ENCODE measurements at regions not wholly inside any gene's neighbourhood (a gene's known extent, or its start where the extent isn't known, plus 50 kb on each side); places are given as distances from the start of the nearest gene placed in this dataset.
A peak's percentile ranks its signal among the peaks of the same experiment; 100 is the strongest.

GRCh38 chr13:63050287-63050686, 1634.6 kb upstream of the PCDH20 start:
- TF ChIP-seq CTCF (IDR thresholded peaks at IDR 0.05; ENCODE audit: insufficient read depth, low read depth, low read length, missing control alignments) = no peak
- no peak overlapping the region for H3K4me3 ChIP-seq (ENCODE audit: low read length)
- DNase-seq (ENCODE audit: low read depth) = no peak

DNA sequence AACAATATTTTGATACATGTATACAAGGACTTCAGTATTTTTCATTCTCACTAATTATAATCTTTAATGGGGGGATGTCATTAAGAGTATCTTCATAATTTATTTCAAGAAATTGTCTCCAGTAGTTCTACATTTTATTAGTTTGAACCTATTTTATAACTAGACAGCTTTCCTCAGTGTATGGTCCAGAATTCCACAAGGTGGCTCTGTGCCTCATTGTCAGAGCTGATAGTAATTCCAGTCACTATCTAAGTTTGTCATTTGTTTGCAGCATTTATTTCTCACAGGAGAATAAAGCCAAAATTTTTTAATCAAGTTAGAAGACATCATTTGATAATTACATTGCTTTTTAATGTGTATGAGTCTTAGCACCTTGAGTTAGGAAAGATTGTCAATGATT, 1633.0 kb upstream of the PCDH20 start:
- no peak overlapping the region for H3K4me3 ChIP-seq (ENCODE audit: low read length)
- no peak for TF ChIP-seq CTCF (IDR thresholded peaks at IDR 0.05; ENCODE audit: insufficient read depth, low read depth, low read length, missing control alignments)
- DNase-seq (ENCODE audit: low read depth) = no peak

GRCh38 chr13:63044589-63045313, 1629.1 kb upstream of the PCDH20 start:
- H3K4me3 ChIP-seq (ENCODE audit: low read length) = no peak overlapping the region
- no peak for TF ChIP-seq CTCF (IDR thresholded peaks at IDR 0.05; ENCODE audit: insufficient read depth, low read depth, low read length, missing control alignments)
- DNase-seq (ENCODE audit: low read depth) = no peak

DNA sequence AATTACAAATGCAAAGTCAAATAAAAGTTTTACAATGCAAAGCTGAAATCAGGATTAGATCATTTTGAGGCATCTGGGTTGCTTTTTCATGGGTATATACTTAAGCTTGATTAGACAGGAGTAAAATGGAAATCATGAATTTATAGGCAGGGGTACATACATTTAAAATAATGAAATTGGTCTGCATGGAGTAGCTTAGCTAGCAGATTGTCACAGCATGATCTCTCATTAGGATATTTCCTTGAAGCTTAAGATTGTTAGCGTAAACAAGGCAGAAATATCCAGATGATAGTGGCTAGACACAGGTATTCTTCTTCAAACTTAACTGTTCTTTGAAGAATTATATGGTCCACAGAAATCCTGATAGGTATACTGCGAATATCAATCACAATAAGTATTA, 1627.0 kb upstream of the PCDH20 start:
- H3K4me3 ChIP-seq (ENCODE audit: low read length) = no peak overlapping the region
- DNase-seq (ENCODE audit: low read depth) = no peak
- TF ChIP-seq CTCF (IDR thresholded peaks at IDR 0.05; ENCODE audit: insufficient read depth, low read depth, low read length, missing control alignments) = no peak

GRCh38 chr13:63041640-63042414, 1626.2 kb upstream of the PCDH20 start:
- TF ChIP-seq CTCF (IDR thresholded peaks at IDR 0.05; ENCODE audit: insufficient read depth, low read depth, low read length, missing control alignments) = no peak
- peak; percentile 9 for DNase-seq (ENCODE audit: low read depth)

GRCh38 chr13:63026285-63026797, 1610.7 kb upstream of the PCDH20 start:
- H3K4me3 ChIP-seq (ENCODE audit: low read length) = no peak overlapping the region
- no peak for TF ChIP-seq CTCF (IDR thresholded peaks at IDR 0.05; ENCODE audit: insufficient read depth, low read depth, low read length, missing control alignments)
- no peak for DNase-seq (ENCODE audit: low read depth)

More at GRCh38 chr13:63041640-63042414, 1626.2 kb upstream of the PCDH20 start:
- no peak overlapping the region for H3K4me3 ChIP-seq (ENCODE audit: low read length)

Measured in epithelial cell of esophagus (primary cell).